ENCODE measurements at regions not wholly inside any gene's neighbourhood (a gene's known extent, or its start where the extent isn't known, plus 50 kb on each side); places are given as distances from the start of the nearest gene placed in this dataset.

- no peak for TF ChIP-seq CREB5 (CRISPR knock-in tag; IDR thresholded peaks at IDR 0.05; ENCODE audit: low read depth)
Measured at GRCh38 chr1:101308935-101309333, 72.1 kb downstream of the S1PR1 start (continued).

GRCh38 chr1:101309334-101310311, 72.8 kb downstream of the S1PR1 start:
- ATAC-seq, result peak; percentile 85
- TF ChIP-seq ZNF70 (CRISPR knock-in tag; IDR thresholded peaks at IDR 0.05), result no peak
- TF ChIP-seq ISL1 (CRISPR knock-in tag; IDR thresholded peaks at IDR 0.05), result no peak
- TF ChIP-seq PATZ1 (CRISPR knock-in tag; IDR thresholded peaks at IDR 0.05; ENCODE audit: borderline replicate concordance), result no peak
- no peak for TF ChIP-seq ZNF565 (CRISPR knock-in tag; conservative IDR thresholded peaks at IDR 0.05; ENCODE audit: low read depth)
- no peak for TF ChIP-seq TSHZ2 (CRISPR knock-in tag; IDR thresholded peaks at IDR 0.05)
- no peak for TF ChIP-seq ZC3H10 (CRISPR knock-in tag; IDR thresholded peaks at IDR 0.05)
- no peak for TF ChIP-seq PPARA (CRISPR knock-in tag; IDR thresholded peaks at IDR 0.05; ENCODE audit: borderline replicate concordance)
- no peak for TF ChIP-seq CSRNP3 (CRISPR knock-in tag; IDR thresholded peaks at IDR 0.05)
- TF ChIP-seq CSDC2 (CRISPR knock-in tag; IDR thresholded peaks at IDR 0.05), result no peak
- TF ChIP-seq OSR1 (CRISPR knock-in tag; IDR thresholded peaks at IDR 0.05), result no peak
- TF ChIP-seq TOX (CRISPR knock-in tag; IDR thresholded peaks at IDR 0.05; ENCODE audit: borderline replicate concordance), result no peak
- TF ChIP-seq ZFP30 (CRISPR knock-in tag; IDR thresholded peaks at IDR 0.05), result no peak
- TF ChIP-seq RARB (CRISPR knock-in tag; IDR thresholded peaks at IDR 0.05), result no peak
- no peak for TF ChIP-seq BACH2 (CRISPR knock-in tag; IDR thresholded peaks at IDR 0.05; ENCODE audit: borderline replicate concordance)

- TF ChIP-seq CREB5 (CRISPR knock-in tag; IDR thresholded peaks at IDR 0.05; ENCODE audit: low read depth) (no peak), TOX (CRISPR knock-in tag; IDR thresholded peaks at IDR 0.05; ENCODE audit: borderline replicate concordance) (no peak), GLIS3 (CRISPR knock-in tag; IDR thresholded peaks at IDR 0.05) (no peak), ZFP3 (CRISPR knock-in tag; IDR thresholded peaks at IDR 0.05) (no peak), ZC3H10 (CRISPR knock-in tag; IDR thresholded peaks at IDR 0.05) (no peak), RARB (CRISPR knock-in tag; IDR thresholded peaks at IDR 0.05) (no peak), ZFP30 (CRISPR knock-in tag; IDR thresholded peaks at IDR 0.05) (no peak), TSHZ2 (CRISPR knock-in tag; IDR thresholded peaks at IDR 0.05) (no peak), OSR1 (CRISPR knock-in tag; IDR thresholded peaks at IDR 0.05) (no peak), CSRNP3 (CRISPR knock-in tag; IDR thresholded peaks at IDR 0.05) (no peak), BACH2 (CRISPR knock-in tag; IDR thresholded peaks at IDR 0.05; ENCODE audit: borderline replicate concordance) (no peak), CSDC2 (CRISPR knock-in tag; IDR thresholded peaks at IDR 0.05) (no peak)
- no peak for ATAC-seq
Measured at GRCh38 chr1:101310506-101310905, 73.7 kb downstream of the S1PR1 start.
